Prostate gland (tissue), 2 donors: ENCODE measurements at regions not wholly inside any gene's neighbourhood (a gene's known extent, or its start where the extent isn't known, plus 50 kb on each side); places are given as distances from the start of the nearest gene placed in this dataset.

ENCODE experiments used
- DNase-seq: peaks from one replicate; pipeline ENCODE4 v3.0.0-alpha.2; 2019; ENCODE audit warnings: low spot score
- H3K27ac ChIP-seq, 2 donors: fragments of 200-600 bp; sonication (generic); 2 replicates each; pipeline ENCODE4 v1.5.1; 2017 to 2019
- H3K27me3 ChIP-seq: fragments of 200-600 bp; sonication (generic); replicated peaks from 2 replicates; pipeline ENCODE4 v1.5.1; 2019; ENCODE audit not compliant: insufficient read depth
- H3K36me3 ChIP-seq, 2 donors: fragments of 200-600 bp; sonication (generic); 1 replicate in 1 of 2; 2 replicates in 1 of 2; pipeline versions ENCODE4 v1.5.1 to v1.8.1; 2017 to 2019
- H3K4me1 ChIP-seq: fragments of 200-600 bp; sonication (generic); replicated peaks from 2 replicates; pipeline ENCODE4 v1.5.1; 2019
- H3K4me3 ChIP-seq, 2 donors: fragments of 200-600 bp; sonication (generic); 2 replicates each; pipeline ENCODE4 v1.5.1; 2017 to 2019
- H3K9me3 ChIP-seq: fragments of 200-600 bp; sonication (generic); 2 replicates; pipeline ENCODE4 v1.5.1; 2017
- CTCF ChIP-seq, 4 experiments: fragments of 200-600 bp in 2 of 4; fragments of 450-650 bp in 2 of 4; sonication (generic) in 2 of 4; IDR thresholded peaks; 1 replicate in 3 of 4; 2 replicates in 1 of 4; pipeline ENCODE4 v1.5.1; 2016 to 2019; ENCODE audit warnings: antibody characterized with exemption in 4 of 4, mild to moderate bottlenecking in 2 of 4, moderate library complexity in 2 of 4
- POLR2A ChIP-seq: fragments of 450-650 bp; IDR thresholded peaks from one replicate; pipeline ENCODE4 v1.6.1; 2016; ENCODE audit warnings: antibody characterized with exemption, mild to moderate bottlenecking
- POLR2AphosphoS5 ChIP-seq: sonication (generic); formaldehyde crosslinking; IDR thresholded peaks from one replicate; pipeline ENCODE4 v1.6.1; 2017; ENCODE audit warnings: antibody characterized with exemption
- WGBS: methylation state at CpG from one replicate; pipeline ENCODE4 v1.1.5; 2018; 5-methylcytosine and 5-hydroxymethylcytosine counted together
- intact Hi-C: fragments of 100-400 bp; cut with DNase I; formaldehyde crosslinking; loops from one replicate; pipeline ENCODE4 v1.14.2; 2022

- Histone ChIP-seq H3K4me3 (no peak overlapping the region), H3K27ac (no peak overlapping the region), H3K4me1 (no peaks in the 10 kb centered on the region), H3K36me3 (no peaks in the 10 kb centered on the region), H3K27me3 (no peaks in the 10 kb centered on the region), H3K9me3 (no peaks in the 10 kb centered on the region)
- no peak for DNase-seq
- intact Hi-C loops, result no loop called here
- TF ChIP-seq POLR2A, result no peak
- TF ChIP-seq POLR2AphosphoS5, result no peak
- no peak for TF ChIP-seq CTCF (IDR thresholded peaks at IDR 0.05)
- WGBS, result 95% methylated on average over 1 of the region's 1 CpG
These were observed 1193.4 kb downstream of the FSCB start for GRCh38 chr14:43313719-43314118.

GRCh38 chr14:43308421-43309110 lies 1198.5 kb downstream of the FSCB start:
- no peaks in the 10 kb centered on the region for H3K27me3 ChIP-seq

GRCh38 chr14:43307836-43308235 lies 1199.2 kb downstream of the FSCB start:
- Histone ChIP-seq H3K27me3 (no peaks in the 10 kb centered on the region), H3K9me3 (no peaks in the 10 kb centered on the region), H3K4me3 (no peak overlapping the region), H3K4me1 (no peaks in the 10 kb centered on the region), H3K36me3 (no peaks in the 10 kb centered on the region), H3K27ac (no peak overlapping the region)
- DNase-seq, result no peak
- TF ChIP-seq POLR2A, result no peak
- no peak for TF ChIP-seq CTCF (IDR thresholded peaks at IDR 0.05)
- no peak for TF ChIP-seq POLR2AphosphoS5
- WGBS, result 92% methylated on average over 1 of the region's 1 CpG
- intact Hi-C loops, result no loop called here

More at GRCh38 chr14:43308421-43309110, 1198.5 kb downstream of the FSCB start:
- DNase-seq, result no peak
- Histone ChIP-seq H3K4me1 (no peaks in the 10 kb centered on the region), H3K9me3 (no peaks in the 10 kb centered on the region), H3K4me3 (no peak overlapping the region), H3K27ac (no peak overlapping the region), H3K36me3 (no peaks in the 10 kb centered on the region)
- WGBS, result 87% methylated on average over 3 of the region's 3 CpGs
- intact Hi-C loops, result no loop called here
- TF ChIP-seq POLR2AphosphoS5 (no peak), POLR2A (no peak), CTCF (IDR thresholded peaks at IDR 0.05) (no peak)

DNA sequence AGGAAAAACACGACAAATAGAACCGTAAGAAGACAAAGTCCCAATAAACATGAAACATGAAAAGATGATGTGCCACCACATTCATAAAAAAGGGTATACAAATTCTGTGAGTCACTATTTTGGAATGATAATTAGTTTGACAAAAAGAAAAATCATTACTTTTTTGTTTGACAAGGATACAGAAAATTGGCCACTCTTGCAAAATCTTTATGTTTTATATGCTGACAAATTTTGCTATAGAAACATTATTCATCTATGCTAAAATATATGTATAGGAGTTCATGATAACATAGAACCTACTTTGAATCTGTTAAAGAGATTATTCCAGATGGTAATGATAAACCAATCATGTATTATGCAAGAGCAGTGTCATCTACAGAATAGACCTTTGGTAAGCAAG lies 1201.0 kb downstream of the FSCB start:
- intact Hi-C loops, result no loop called here

More for the DNA sequence above, 1201.0 kb downstream of the FSCB start:
- no peaks in the 10 kb centered on the region for H3K27me3 ChIP-seq
- no peaks in the 10 kb centered on the region for H3K9me3 ChIP-seq
- H3K27ac ChIP-seq, result no peak overlapping the region
- H3K4me1 ChIP-seq, result no peaks in the 10 kb centered on the region
- H3K36me3 ChIP-seq, result no peaks in the 10 kb centered on the region
- TF ChIP-seq POLR2AphosphoS5 (no peak), CTCF (IDR thresholded peaks at IDR 0.05) (no peak), POLR2A (no peak)
- 89% methylated on average over 2 of the region's 2 CpGs for WGBS
- no peak for DNase-seq
- H3K4me3 ChIP-seq, result no peak overlapping the region
